GM23338 (cell line): ENCODE measurements at regions not wholly inside any gene's neighbourhood (a gene's known extent, or its start where the extent isn't known, plus 50 kb on each side); places are given as distances from the start of the nearest gene placed in this dataset.

Source experiments
- CREB1 ChIP-seq: fragments of 250-450 bp; sonication (Bioruptor Pico); IDR thresholded peaks from 2 replicates; pipeline ENCODE4 v1.5.0; 2020; ENCODE audit warnings: low read depth, mild to moderate bottlenecking, moderate library complexity
- CTCF ChIP-seq, 2 experiments: fragments of 200-600 bp in 1 of 2; sonication (generic) in 1 of 2; conservative IDR thresholded peaks; 2 replicates each; pipeline versions ENCODE4 v1.5.1 to v1.6.1; 2016 to 2017; ENCODE audit warnings: antibody characterized with exemption in 2 of 2, low read depth in 2 of 2, mild to moderate bottlenecking in 2 of 2, moderate library complexity in 1 of 2
- EZH2 ChIP-seq: fragments of 200-600 bp; sonication (generic); IDR thresholded peaks from one replicate; pipeline ENCODE4 v1.8.0; 2017; ENCODE audit warnings: antibody characterized with exemption, mild to moderate bottlenecking, low read depth; ENCODE audit not compliant: unreplicated experiment
- EZH2phosphoT487 ChIP-seq: fragments of 200-600 bp; sonication (generic); IDR thresholded peaks from one replicate; pipeline ENCODE4 v1.8.1; 2018; ENCODE audit warnings: antibody characterized with exemption; ENCODE audit not compliant: unreplicated experiment
- NANOG ChIP-seq: IDR thresholded peaks from 2 replicates; pipeline ENCODE4 v1.6.1; 2016; ENCODE audit warnings: antibody characterized with exemption, borderline replicate concordance
- POLR2AphosphoS5 ChIP-seq: IDR thresholded peaks from 2 replicates; pipeline ENCODE4 v1.6.1; 2016; ENCODE audit warnings: antibody characterized with exemption, low read depth
- REST ChIP-seq: IDR thresholded peaks from one replicate; pipeline ENCODE4 v1.6.1; 2018; ENCODE audit warnings: antibody characterized with exemption; ENCODE audit not compliant: unreplicated experiment
- STAT1 ChIP-seq: IDR thresholded peaks from one replicate; pipeline ENCODE4 v1.6.1; 2016; ENCODE audit warnings: antibody characterized with exemption; ENCODE audit not compliant: unreplicated experiment
- TF ChIP-seq, protein P1 (sequence below): IDR thresholded peaks from 2 replicates; pipeline ENCODE4 v1.6.1; 2016; ENCODE audit warnings: antibody characterized with exemption

- TF ChIP-seq EZH2 (no peak), CTCF (conservative IDR thresholded peaks at IDR 0.05; ENCODE audit: low read depth in 2 of 2) (no peak), CREB1 (CRISPR knock-in tag) (no peak), POLR2AphosphoS5 (no peak), REST (no peak), EZH2phosphoT487 (no peak), NANOG (no peak), STAT1 (no peak)
- TF ChIP-seq, protein P1, sequence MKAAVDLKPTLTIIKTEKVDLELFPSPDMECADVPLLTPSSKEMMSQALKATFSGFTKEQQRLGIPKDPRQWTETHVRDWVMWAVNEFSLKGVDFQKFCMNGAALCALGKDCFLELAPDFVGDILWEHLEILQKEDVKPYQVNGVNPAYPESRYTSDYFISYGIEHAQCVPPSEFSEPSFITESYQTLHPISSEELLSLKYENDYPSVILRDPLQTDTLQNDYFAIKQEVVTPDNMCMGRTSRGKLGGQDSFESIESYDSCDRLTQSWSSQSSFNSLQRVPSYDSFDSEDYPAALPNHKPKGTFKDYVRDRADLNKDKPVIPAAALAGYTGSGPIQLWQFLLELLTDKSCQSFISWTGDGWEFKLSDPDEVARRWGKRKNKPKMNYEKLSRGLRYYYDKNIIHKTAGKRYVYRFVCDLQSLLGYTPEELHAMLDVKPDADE = no peak
These were observed 123.6 kb upstream of the KCNJ6 start for GRCh38 chr21:38039841-38040240.
